HG03103 (cell line): ENCODE measurements at regions not wholly inside any gene's neighbourhood (a gene's known extent, or its start where the extent isn't known, plus 50 kb on each side); places are given as distances from the start of the nearest gene placed in this dataset.

Experiments used
- ATAC-seq: cut with Tn5 transposase; IDR thresholded peaks from one replicate; pipeline ENCODE4 v1.9.1; 2021; ENCODE audit warnings: low read depth; ENCODE audit not compliant: unreplicated experiment

DNA sequence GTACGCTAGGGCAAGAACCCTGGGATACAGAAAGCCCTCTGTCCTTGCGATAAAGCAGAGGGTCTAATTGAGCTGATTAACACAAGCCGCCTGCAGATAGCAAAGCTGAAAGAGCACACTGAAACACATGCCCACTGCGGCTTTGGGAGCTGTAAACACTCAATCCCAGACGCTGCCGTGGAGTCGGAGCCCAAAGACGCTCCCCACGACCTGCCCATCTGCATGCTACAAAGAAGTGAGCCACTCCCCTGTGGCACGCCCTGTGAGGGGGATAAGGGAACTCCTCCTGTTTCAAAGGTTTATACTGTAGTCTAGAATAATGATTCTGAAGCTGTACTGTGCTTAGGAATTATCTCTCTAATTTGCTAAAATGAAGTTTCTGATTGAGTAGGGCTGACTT lies 985.6 kb upstream of the GHITM start:
- ATAC-seq, result no peak

DNA sequence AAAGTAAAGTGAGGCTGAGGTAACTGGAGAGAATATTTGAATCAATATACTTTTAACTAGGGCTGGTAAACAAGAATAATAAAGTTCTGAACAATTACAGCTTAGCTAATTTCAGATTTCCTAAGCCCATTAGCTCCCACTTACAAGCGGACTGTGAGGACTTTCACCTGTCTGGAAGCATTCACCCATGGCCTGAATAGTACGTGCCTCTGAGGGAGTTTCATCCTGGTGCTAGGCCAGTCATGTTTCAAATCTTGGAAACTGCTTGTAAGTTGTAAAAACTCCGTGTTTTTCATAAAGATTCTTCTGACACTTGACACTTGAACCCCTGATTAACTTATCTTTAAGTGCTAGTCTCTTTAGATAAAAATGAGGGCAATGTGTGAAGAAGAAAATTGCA lies 975.2 kb upstream of the GHITM start:
- ATAC-seq, result no peak

DNA sequence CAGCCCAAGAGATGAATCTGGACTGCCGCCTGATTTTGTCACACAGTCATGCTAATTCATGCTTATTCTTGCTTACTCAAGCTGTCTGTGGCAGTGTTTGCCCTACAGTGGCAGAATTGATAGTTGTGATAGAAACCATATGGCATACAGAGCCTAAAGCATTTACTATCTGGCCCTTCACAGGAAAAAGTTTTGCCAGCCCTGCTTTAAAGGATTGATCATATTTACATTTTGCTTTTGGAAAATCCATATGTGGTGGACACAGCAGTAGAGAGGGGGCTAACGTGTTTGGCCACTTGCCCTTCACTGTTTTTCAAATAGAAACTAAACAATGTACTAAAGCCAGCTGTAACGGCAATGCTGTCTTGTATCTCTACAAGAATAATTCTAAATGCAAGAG lies 974.0 kb upstream of the GHITM start:
- no peak for ATAC-seq

DNA sequence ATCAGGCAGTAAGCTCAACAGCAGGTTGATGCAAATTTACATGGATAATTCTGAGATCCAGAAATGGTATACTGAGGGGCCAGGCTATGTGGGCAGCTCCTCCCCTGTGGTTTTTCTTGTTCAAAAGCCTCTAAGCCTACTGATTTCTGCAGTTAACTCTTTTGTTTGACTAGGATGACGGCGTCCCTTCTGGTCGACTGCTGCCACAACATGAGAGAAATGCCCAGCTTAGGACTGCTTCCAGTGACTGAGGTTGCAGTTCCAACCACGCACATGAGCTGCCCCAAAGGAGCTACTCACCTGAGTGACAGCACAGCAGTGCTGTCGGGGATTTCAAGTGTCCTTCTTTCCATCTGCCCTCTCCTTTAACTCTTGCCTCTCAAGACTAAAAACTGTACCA lies 973.0 kb upstream of the GHITM start:
- no peak for ATAC-seq

DNA sequence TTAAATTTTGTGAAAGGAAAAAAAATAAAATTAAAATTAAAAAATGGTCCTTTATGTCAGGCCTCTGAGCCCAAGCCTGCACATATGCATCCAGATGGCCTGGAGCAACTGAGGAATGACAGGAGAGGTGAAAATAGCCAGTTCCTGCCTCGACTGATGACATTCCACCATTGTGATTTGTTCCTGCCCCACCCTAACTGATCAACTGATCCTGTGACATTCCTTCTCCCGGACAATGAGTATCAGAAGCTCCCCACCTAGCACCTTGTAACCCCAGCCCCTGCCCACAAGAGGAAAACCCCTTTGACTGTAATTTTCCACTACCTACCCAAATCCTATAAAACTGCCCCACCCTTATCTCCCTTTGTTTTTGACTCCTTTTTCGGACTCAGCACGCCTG lies 972.2 kb upstream of the GHITM start:
- no peak for ATAC-seq

DNA sequence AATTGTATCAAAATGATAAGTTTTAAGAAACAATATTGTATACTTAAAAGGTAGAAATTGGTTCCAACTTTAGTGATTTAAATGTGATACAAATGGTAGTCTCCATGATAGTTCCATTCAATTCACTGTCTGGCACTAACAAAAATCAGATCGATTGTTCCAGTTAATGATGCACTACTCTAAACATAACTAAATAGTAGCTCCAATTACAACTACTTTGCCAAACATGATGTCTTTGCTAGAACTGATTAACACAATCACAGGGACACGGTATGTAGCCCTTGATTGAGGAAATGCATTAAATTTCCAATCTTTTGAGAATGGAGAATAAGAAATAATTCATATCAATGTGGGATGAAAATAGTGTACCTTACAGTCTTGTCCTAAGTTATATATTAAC lies 962.4 kb upstream of the GHITM start:
- ATAC-seq, result no peak

DNA sequence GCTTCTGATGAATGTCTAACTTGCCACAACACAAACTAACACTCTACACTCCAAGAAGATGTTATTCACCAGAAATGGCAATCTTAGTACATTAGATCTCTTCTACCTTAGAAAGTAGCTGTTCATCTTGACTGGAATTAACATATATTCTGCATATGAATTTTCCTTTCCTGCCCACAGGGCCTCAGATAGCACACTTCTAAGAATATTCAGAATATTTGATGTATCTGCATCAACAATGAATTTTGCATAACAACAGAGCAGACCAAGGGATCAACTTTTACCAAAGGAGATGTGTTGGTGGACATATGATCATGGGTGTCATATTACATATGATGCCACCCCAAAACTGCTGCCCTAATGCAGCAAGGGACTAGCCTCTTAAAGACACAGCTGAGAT lies 960.8 kb upstream of the GHITM start:
- ATAC-seq, result no peak

DNA sequence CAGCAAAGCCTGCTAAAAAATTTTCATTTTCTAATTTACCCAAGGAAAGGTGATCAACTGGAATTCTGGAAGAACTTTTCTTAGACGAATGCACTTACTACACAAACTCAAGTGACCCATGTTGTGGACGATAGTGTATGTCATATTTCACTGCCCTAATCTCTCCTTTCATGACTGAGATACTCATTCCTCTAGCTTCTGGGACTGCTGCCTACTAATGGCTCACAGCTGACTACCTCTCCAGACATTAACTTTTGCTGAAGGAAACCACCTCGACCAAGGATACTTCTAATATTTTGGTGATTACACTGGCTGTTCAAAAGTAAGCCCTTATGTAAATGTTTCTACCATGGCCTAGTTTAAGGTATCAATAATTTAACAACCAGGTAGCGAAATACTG lies 959.9 kb upstream of the GHITM start:
- ATAC-seq, result no peak

DNA sequence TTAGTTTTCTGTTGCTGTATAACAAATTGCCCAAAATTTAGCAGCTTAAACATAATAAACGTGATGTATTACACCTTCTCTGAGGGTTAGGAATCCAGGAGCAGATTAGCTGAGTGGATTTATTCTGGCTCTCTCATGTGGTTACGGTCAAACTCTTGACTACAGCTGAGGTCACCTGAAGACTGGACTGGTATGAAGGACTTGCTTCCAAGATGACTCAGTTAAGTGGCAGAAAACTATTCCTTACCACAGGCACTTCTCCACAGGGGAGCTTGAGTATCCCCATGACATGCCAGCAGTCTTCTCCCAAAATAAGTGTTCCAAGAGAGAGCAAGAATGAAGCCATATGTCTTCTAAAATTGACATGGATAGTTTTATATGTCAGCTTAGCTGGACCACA lies 957.2 kb upstream of the GHITM start:
- no peak for ATAC-seq

DNA sequence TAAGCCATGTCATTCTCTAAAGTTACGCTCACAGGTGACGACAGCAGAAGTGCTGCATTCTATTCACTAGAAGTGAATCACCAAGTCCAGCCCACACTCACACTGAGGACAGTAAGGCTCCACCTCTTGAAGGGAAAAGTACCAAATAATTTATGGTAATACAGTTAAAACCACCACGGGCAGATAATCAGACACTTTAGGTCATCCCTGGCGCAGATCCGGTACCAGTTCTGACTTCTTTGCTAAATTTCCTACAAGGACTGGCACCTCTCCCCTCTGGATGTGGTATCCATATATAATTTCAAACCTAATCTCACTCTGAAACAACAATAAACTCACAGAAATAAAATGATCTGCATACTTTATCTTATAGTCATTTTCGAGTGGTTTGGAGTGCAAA lies 954.7 kb upstream of the GHITM start:
- no peak for ATAC-seq

DNA sequence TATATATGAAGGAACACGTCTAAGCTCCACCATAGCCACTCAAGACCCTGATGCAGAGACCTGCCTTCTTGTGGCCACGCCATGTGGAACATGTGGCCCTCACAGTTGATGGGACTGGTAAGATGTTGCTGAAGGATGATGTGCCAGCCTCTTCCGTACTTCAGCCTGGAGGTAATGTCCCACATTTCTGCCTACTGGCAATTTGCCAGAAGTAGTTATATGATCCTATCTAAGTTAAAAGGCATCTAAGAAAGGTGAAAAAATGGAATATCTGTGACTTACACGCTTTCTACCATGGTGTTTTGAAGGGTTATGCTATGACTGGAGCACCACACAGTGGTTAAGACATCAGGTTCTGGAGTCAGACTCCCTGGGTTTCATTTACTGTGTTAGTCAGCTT lies 948.7 kb upstream of the GHITM start:
- no peak for ATAC-seq

DNA sequence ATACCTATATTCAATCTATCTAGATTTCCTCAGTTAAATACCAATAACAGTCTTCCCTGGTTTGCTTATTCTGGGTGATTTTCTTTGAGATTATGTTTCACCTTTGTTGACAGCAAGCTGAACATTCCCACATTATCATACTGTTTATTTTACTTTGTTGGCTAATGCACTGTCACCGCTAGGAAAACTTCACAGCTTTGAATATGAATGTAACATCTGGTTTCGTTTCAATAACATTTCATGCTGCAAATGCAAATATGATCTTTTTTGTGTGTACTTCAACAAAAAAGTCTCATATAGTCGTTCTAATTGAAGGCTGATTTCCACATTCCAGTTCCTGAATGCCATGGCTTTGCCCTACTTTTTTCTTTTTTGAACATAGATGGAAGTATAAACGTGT lies 946.3 kb upstream of the GHITM start:
- ATAC-seq, result no peak

DNA sequence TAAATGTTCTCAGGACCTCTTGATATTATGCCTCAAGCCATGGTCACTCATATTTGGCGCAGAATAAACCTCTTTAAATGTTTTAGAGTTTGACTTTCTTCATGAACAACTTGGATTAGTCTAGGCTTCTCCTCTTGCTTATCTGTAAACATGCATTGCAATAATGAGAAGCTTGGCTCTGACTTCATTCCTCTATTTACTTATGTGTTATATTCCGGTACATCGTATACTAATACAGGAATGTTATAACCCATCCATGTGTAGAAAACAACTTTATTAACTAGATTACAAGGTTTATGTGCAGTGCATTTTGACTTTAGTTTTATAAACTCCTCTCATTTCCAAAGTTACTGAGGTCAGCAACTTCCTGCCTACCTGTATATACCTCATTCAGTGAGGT lies 944.3 kb upstream of the GHITM start:
- no peak for ATAC-seq

DNA sequence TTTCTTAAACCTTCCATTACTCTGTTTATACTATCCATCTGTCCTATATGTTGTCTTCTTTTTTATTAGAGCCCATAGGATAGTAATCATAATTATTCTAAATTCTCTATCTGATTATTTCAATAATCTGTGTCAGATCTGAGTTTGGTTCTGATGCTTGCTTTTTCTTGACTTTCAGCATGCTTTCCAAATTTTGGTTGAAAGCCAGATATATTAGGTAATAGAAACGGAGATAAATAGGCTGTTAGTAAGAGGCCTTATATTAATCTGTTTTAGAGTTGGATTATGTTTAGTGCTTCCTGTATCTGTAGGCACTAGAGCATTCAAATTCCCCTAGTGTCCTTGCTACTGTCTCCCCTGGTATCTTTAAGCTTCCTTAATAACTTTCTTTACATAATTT lies 939.9 kb upstream of the GHITM start:
- no peak for ATAC-seq

DNA sequence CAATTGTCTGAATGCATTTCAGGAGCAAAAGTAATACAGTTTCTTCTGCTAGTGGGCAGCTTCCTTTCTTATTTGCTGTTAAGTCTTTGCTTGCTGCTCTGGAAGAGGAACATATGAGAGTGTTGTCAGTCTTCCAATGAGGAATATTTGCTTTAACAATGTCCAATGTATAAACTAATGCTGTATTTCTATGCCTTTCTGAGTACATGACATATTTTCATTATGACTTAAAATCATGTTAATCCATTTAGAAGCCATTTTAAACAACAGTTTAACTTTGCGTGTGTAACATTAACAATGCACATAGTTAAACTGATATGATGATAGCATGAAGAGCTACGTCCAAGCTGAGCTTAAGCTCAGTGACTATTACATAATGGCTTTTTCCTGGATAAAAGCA lies 933.4 kb upstream of the GHITM start:
- ATAC-seq, result no peak

DNA sequence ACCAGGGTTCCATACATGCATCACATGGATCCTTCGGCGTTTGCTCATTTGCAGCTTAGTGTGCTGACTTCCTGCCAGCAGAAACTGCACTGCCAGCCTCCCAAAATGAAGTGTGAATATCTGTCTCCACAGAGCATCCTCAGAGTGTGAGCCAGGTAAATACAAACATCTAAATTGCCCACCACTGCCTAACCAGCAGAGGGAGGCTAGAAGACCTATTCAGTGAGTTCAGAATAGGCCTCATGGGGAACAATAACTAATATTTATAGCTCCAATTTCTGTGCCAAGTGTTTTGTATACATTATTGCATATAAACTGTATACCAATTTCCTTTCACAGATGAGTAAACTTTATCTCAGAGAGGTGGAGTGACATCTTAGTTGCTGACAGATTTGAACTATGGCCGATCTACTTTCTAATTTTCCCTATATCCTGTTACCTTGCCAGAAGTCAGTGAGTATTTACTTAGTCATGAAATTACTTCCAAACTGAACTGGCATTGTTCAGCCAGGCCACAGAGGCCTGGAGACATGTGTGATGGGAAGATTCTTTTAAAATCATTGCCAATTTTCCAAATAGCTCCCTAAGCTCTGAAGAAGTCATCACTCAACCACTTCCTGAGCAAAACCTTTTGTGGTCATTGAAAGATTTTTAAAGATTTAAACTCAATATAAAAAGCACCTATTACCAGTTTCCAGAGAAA lies 926.5 kb upstream of the GHITM start:
- no peak for ATAC-seq

DNA sequence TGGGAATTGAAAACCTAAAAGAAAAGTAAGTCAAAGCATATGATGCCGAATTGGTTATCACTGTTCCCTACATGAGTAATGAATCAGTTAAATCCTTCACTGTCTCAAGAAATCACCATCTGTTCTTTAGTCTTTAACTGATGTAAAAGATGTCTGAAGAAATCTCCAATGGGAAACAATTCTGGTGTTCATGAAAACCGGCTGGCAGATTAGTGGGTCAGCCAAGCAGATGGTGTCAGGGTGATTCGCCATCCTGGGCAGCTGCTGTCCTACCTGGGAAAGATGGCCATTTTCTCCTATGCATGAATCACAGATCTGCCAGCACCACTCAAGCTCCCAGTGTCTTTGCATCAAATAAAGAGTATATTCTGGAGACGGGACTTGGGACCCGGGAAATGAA lies 925.2 kb upstream of the GHITM start:
- no peak for ATAC-seq

DNA sequence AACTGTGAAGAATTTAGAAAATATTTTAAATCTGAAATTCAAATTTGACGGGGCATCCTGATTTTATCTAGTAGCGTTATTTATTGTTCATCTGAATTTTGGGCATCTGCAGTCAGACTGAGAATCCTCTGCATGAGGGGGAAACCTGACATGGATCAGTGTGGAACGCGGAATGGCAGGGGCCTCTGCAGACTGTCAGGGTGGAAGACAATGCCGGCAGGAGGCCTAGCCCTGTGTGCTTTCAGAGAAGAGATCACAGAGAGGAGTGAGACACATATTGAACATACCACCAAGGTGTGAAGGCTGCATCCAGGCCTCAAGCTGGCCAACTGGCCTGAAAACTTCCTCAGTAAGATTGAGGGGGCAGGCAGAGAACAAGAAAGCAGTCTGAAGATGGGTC lies 921.1 kb upstream of the GHITM start:
- no peak for ATAC-seq

DNA sequence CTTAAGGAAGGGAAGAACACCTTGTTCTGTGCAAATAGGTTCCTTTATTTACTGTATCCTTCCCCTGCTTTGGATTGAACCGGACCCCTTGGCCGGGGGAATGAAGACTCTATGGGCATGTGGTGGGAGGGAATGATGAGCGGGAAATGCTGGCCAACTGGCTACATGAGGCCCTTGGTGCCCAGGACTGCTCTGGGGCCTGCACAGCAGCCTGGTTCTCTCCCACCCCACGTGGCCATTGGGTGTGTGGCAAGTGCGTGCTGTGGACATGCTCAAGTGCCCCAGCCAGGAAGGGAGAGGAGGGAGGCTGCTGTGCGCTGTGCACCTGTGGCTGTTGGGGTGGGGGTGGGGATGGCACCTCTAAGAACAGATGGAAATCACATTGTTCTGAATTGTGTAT lies 917.0 kb upstream of the GHITM start:
- ATAC-seq, result no peak

DNA sequence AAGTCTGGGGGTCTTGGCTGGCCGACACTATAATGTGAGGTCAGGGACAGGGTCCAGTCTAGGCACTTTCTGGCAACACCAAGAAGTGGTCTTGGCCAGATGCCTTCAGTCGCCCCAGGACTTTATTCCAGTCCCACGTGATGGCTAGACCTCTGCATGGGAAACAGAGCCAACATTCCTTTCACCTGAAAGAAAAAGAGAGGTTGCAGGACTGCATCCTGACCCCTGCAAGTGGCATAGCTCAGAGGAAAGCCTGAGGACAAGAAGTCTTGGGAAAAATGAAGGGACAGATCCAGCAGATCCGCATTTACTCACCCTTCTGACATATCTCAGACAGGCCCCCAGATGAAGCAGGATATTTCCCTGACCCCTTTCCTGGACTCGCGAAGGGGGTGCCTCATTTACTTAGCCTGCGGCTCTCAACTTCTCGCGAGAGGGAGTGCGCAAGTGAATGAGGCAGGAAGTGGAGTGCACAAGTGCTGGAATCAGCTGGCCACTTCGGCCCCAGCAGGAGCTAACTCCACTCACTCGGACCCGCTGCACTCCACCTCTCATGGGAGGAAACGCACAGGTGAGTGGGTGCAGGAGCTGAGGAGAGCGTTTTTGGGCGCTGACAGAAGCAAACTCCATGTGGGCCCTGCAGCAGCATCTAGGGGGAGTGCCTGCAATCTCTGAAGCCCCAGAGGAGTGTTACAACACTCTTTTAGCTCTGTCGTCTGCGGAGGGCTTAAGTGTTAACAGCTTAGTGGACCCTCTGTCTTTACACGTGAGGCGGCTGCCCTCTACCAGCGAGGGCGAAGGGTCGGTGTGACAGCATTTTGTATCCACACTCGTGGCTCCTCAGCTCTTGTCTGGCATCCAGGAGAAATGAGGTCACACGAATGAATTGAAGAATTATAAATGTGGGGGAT lies 916.2 kb upstream of the GHITM start:
- ATAC-seq, result no peak

DNA sequence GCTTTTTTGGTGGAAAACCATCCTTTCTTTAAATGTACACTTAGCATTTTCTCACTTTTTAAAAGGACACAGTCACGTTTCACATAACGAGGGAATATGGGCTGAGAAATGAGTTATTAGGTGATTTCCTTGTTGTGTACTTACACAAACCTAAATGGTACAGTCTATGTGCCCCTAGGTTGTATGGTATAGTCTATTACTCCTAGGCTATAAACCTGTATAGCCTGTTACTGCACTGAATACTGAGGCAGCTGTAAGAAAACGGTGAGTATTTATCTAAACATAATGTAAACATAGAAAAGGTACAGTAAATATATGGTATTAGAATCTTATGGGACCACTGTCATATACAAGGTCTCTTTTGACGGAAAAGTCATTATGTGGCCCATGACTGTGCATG lies 913.5 kb upstream of the GHITM start:
- ATAC-seq, result no peak

DNA sequence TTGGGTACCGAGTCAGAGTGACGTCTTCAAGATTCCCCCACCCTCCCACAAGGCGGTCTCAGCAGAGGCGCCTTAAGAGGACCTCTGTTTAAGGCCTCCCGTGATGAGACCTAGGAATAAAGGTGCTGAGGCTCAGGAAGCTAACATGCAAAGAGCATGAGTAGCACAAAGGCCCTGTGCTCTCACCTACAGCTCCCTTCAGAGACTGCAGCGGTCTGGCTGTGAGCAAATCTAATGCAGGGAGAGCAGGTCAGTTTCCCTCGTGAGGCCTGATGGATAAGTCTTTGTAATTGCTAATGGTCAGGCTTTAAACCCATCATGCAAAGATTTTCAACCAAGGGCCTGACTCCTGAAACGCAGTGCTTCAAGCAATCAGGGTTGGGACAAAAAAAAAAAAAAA lies 909.3 kb upstream of the GHITM start:
- no peak for ATAC-seq
